Adipose tissue (tissue), 3 donors: ENCODE measurements at regions not wholly inside any gene's neighbourhood (a gene's known extent, or its start where the extent isn't known, plus 50 kb on each side); places are given as distances from the start of the nearest gene placed in this dataset.

Experiments used
- H3K27ac ChIP-seq: one replicate; pipeline ENCODE4 v1.5.1; 2013; ENCODE audit warnings: low read depth, low read length
- WGBS, 3 donors: extraction: QIAGEN DNeasy Blood & Tissue Kit; methylation state at CpG; one replicate each; pipeline ENCODE4 v1.1.7; 2013; 5-methylcytosine and 5-hydroxymethylcytosine counted together
- donor health status: healthy with polysubstance abuse.
- donor health status: Bipolar disorder and iron deficiency.
- donor health status: healthy.

- 42 to 66% (median 45%) methylated on average over 14 of the region's 14 CpGs for WGBS, 3 donors
- H3K27ac ChIP-seq, result no peak overlapping the region
Observed at GRCh38 chr1:56374026-56374974, 205.1 kb downstream of the PLPP3 start.

- 90 to 96% (median 95%) methylated on average over 6 of the region's 6 CpGs for WGBS, 3 donors
- H3K27ac ChIP-seq, result no peak overlapping the region
Observed at GRCh38 chr1:56370513-56370912, 208.8 kb downstream of the PLPP3 start.

- no peak overlapping the region for H3K27ac ChIP-seq
- 76 to 92% (median 84%) methylated on average over 7 of the region's 7 CpGs for WGBS, 3 donors
Observed at GRCh38 chr1:56363007-56363770, 216.2 kb downstream of the PLPP3 start.

- no peak overlapping the region for H3K27ac ChIP-seq
- WGBS, 3 donors, result 92 to 96% (median 92%) methylated on average over 3 of the region's 3 CpGs
Observed at GRCh38 chr1:56360021-56360420, 219.3 kb downstream of the PLPP3 start.

GRCh38 chr1:56359056-56359455, 220.3 kb downstream of the PLPP3 start:
- no peak overlapping the region for H3K27ac ChIP-seq
- 84 to 97% (median 86%) methylated on average over 2 of the region's 2 CpGs for WGBS, 3 donors

- no peak overlapping the region for H3K27ac ChIP-seq
- 44 to 71% (median 54%) methylated on average over 3 of the region's 3 CpGs for WGBS, 3 donors
Observed at GRCh38 chr1:56357927-56358690, 221.3 kb downstream of the PLPP3 start.

GRCh38 chr1:56356376-56356990, 222.9 kb downstream of the PLPP3 start:
- H3K27ac ChIP-seq, result no peak overlapping the region
- 93 to 97% (median 94%) methylated on average over 11 of the region's 11 CpGs for WGBS, 3 donors

- H3K27ac ChIP-seq, result no peak overlapping the region
- 56 to 94% (median 93%) methylated on average over 3 of the region's 3 CpGs for WGBS, 3 donors
Observed at GRCh38 chr1:56355918-56356317, 223.4 kb downstream of the PLPP3 start.

GRCh38 chr1:56355422-56355821, 223.9 kb downstream of the PLPP3 start:
- no peak overlapping the region for H3K27ac ChIP-seq
- 69 to 86% (median 83%) methylated on average over 1 of the region's 1 CpG for WGBS, 3 donors

- no peak overlapping the region for H3K27ac ChIP-seq
Observed at GRCh38 chr1:56345831-56346230, 233.5 kb downstream of the PLPP3 start.

- H3K27ac ChIP-seq, result no peak overlapping the region
Observed at GRCh38 chr1:56340977-56341376, 238.4 kb downstream of the PLPP3 start.

GRCh38 chr1:56339786-56340465, 239.4 kb downstream of the PLPP3 start:
- WGBS, 3 donors, result 78 to 94% (median 85%) methylated on average over 6 of the region's 6 CpGs
- no peak overlapping the region for H3K27ac ChIP-seq

- WGBS, 3 donors, result 85 to 94% (median 88%) methylated on average over 1 of the region's 1 CpG
- no peak overlapping the region for H3K27ac ChIP-seq
Observed at GRCh38 chr1:56339093-56339492, 240.3 kb downstream of the PLPP3 start.

- no peak overlapping the region for H3K27ac ChIP-seq
- 92 to 95% (median 95%) methylated on average over 2 of the region's 2 CpGs for WGBS, 3 donors
Observed at GRCh38 chr1:56336982-56337381, 242.4 kb downstream of the PLPP3 start.

GRCh38 chr1:56335394-56335793, 244.0 kb downstream of the PLPP3 start:
- 69 to 73% (median 73%) methylated on average over 1 of the region's 1 CpG for WGBS, 3 donors
- no peak overlapping the region for H3K27ac ChIP-seq

GRCh38 chr1:56334047-56334446, 245.3 kb downstream of the PLPP3 start:
- 72 to 93% (median 83%) methylated on average over 2 of the region's 2 CpGs for WGBS, 3 donors
- no peak overlapping the region for H3K27ac ChIP-seq

GRCh38 chr1:56333461-56333860, 245.9 kb downstream of the PLPP3 start:
- H3K27ac ChIP-seq, result no peak overlapping the region
- WGBS, 3 donors, result 97 to 100% (median 100%) methylated on average over 2 of the region's 2 CpGs
